Hypothalamus (tissue), 51 donors: ENCODE measurements at regions not wholly inside any gene's neighbourhood (a gene's known extent, or its start where the extent isn't known, plus 50 kb on each side); places are given as distances from the start of the nearest gene placed in this dataset.

ENCODE experiments used
- DNase-seq, 51 donors: peaks; one replicate each; lab custom pipeline; 2025; lab: John Stamatoyannopoulos, UW

DNA sequence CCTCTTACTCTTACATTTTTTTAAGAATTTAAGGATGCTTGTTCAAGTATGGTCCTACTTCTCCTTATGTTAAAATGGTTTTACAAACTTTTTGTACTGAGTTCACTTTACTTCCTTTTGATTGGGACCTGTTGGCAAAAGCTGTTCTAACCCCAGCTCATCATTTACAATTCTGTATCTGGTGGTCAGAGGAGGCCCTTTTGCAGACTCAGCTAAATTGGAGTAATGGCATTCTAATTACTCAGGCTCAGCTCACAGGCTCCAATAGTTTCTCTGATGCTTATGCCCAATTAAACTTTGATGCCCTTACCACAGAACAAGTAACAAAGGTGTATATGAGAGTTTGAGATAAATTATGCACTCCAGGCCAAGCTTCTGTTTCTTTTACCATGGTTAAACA, 1632.0 kb downstream of the UQCRFS1 start:
- DNase-seq = no peak
